IMR-90 (cell line): ENCODE measurements at regions not wholly inside any gene's neighbourhood (a gene's known extent, or its start where the extent isn't known, plus 50 kb on each side); places are given as distances from the start of the nearest gene placed in this dataset.

ENCODE experiments used
- ATAC-seq: fragments of 200-7000 bp; cut with Tn5 transposase; 2 replicates; pipeline ENCODE4 v1.9.1; 2020; ENCODE audit warnings: low read depth, mild to moderate bottlenecking, moderate library complexity
- BruUV-seq: library from RNA; stranded (reverse); fragments of 400-500 nt; replicated peaks from 2 replicates; lab custom pipeline; 2021; lab: Mats Ljungman, UMichigan
- CTCF ChIA-PET: fragments of 300-600 bp; formaldehyde crosslinking; extraction: SDS; loops from one replicate; lab custom pipeline; 2021; ENCODE audit warnings: antibody characterized with exemption; lab: Yijun Ruan, JAX
- POLR2A ChIA-PET: fragments of 300-600 bp; sonication (Branson Sonifier 250); formaldehyde crosslinking; loops from one replicate; lab custom pipeline; 2022; ENCODE audit warnings: antibody characterized with exemption; ENCODE audit not compliant: unreplicated experiment; lab: Charles Lee
- DNase-seq: peaks from one replicate; pipeline ENCODE4 v3.0.0; 2013
- H2AFZ ChIP-seq: replicated peaks from 2 replicates; pipeline ENCODE3; 2013; ENCODE audit warnings: low read length, mild to moderate bottlenecking; ENCODE audit not compliant: poor library complexity
- H2AK5ac ChIP-seq: 2 replicates; pipeline ENCODE4 v1.6.1; 2013; ENCODE audit warnings: low read depth, low read length, inconsistent platforms
- H2AK9ac ChIP-seq: replicated peaks from 2 replicates; pipeline ENCODE3; 2013; ENCODE audit warnings: mild to moderate bottlenecking, low read depth, low read length, moderate library complexity; ENCODE audit not compliant: poor library complexity
- H2BK120ac ChIP-seq: 2 replicates; pipeline ENCODE4 v1.6.1; 2013; ENCODE audit warnings: low read depth, low read length, inconsistent platforms
- H2BK15ac ChIP-seq: 3 replicates; pipeline ENCODE4 v1.6.1; 2013; ENCODE audit warnings: low read depth, low read length, inconsistent platforms
- H2BK20ac ChIP-seq: 2 replicates; pipeline ENCODE4 v1.6.1; 2013; ENCODE audit warnings: low read depth, mild to moderate bottlenecking, inconsistent platforms, low read length, moderate library complexity
- H2BK5ac ChIP-seq: 2 replicates; pipeline ENCODE4 v1.6.1; 2013; ENCODE audit warnings: mild to moderate bottlenecking, low read depth, low read length, inconsistent platforms; ENCODE audit not compliant: poor library complexity, severe bottlenecking
- H3K14ac ChIP-seq: replicated peaks from 2 replicates; pipeline ENCODE4 v1.6.1; 2013; ENCODE audit warnings: low read depth, low read length, inconsistent platforms
- H3K18ac ChIP-seq: 2 replicates; pipeline ENCODE4 v1.6.1; 2013; ENCODE audit warnings: low read depth, low read length, control low read depth
- H3K23ac ChIP-seq: 2 replicates; pipeline ENCODE4 v1.6.1; 2013; ENCODE audit warnings: low read depth, low read length, inconsistent platforms
- H3K27ac ChIP-seq: 2 replicates; pipeline ENCODE4 v1.5.1; 2013; ENCODE audit warnings: mild to moderate bottlenecking, control low read depth, low read length; ENCODE audit not compliant: insufficient read depth
- H3K27me3 ChIP-seq: 2 replicates; pipeline ENCODE4 v1.6.1; 2013; ENCODE audit warnings: low read length; ENCODE audit not compliant: control insufficient read depth, insufficient read depth
- H3K36me3 ChIP-seq: 2 replicates; pipeline ENCODE4 v1.6.1; 2013; ENCODE audit warnings: low read length, mixed read lengths; ENCODE audit not compliant: control insufficient read depth, insufficient read depth
- H3K4ac ChIP-seq: 2 replicates; pipeline ENCODE4 v1.6.1; 2013; ENCODE audit warnings: low read depth, low read length, inconsistent platforms
- H3K4me1 ChIP-seq: 2 replicates; pipeline ENCODE4 v1.6.1; 2013; ENCODE audit warnings: low read length, mixed read lengths; ENCODE audit not compliant: control insufficient read depth, insufficient read depth
- H3K4me2 ChIP-seq: 2 replicates; pipeline ENCODE4 v1.6.1; 2013; ENCODE audit warnings: low read depth, mild to moderate bottlenecking, control low read depth, low read length, moderate library complexity
- H3K4me3 ChIP-seq: 2 replicates; pipeline ENCODE4 v1.5.1; 2013; ENCODE audit warnings: low read depth, mild to moderate bottlenecking, control low read depth, low read length, moderate library complexity; ENCODE audit not compliant: insufficient read depth
- H3K56ac ChIP-seq: 2 replicates; pipeline ENCODE4 v1.6.1; 2013; ENCODE audit warnings: low read length, inconsistent platforms; ENCODE audit not compliant: insufficient read depth; ENCODE audit errors: extremely low read depth
- H3K79me1 ChIP-seq, 2 experiments: 2 replicates each; pipeline ENCODE4 v1.6.1; 2013; ENCODE audit warnings: low read length in 2 of 2, inconsistent platforms in 1 of 2, low read depth in 1 of 2
- H3K9ac ChIP-seq: 2 replicates; pipeline ENCODE4 v1.6.1; 2013; ENCODE audit warnings: low read depth, low read length, control low read depth
- H3K9me1 ChIP-seq: 2 replicates; pipeline ENCODE4 v1.6.1; 2013; ENCODE audit warnings: low read length, inconsistent platforms; ENCODE audit not compliant: insufficient read depth
- H3K9me3 ChIP-seq: 2 replicates; pipeline ENCODE4 v1.6.1; 2013; ENCODE audit warnings: low read length; ENCODE audit not compliant: control insufficient read depth, insufficient read depth
- H4K20me1 ChIP-seq: 2 replicates; pipeline ENCODE4 v1.6.1; 2013; ENCODE audit warnings: low read length, inconsistent platforms; ENCODE audit not compliant: insufficient read depth
- H4K5ac ChIP-seq: 2 replicates; pipeline ENCODE4 v1.6.1; 2013; ENCODE audit warnings: mild to moderate bottlenecking, low read depth, low read length, control low read depth
- H4K8ac ChIP-seq, 2 experiments: 2 replicates each; pipeline ENCODE4 v1.6.1; 2013; ENCODE audit warnings: low read depth in 2 of 2, low read length in 2 of 2, control low read depth in 1 of 2, inconsistent platforms in 1 of 2
- H4K91ac ChIP-seq: 2 replicates; pipeline ENCODE4 v1.6.1; 2013; ENCODE audit warnings: low read depth, low read length, inconsistent platforms; ENCODE audit not compliant: insufficient read depth
- CHD1 ChIP-seq: IDR thresholded peaks from 2 replicates; pipeline ENCODE4 v1.6.1; 2012; ENCODE audit warnings: low read depth, low read length, improper control_type of control experiment
- ELK1 ChIP-seq: fragments of 150-350 bp; IDR thresholded peaks from 2 replicates; pipeline ENCODE4 v1.6.1; 2016; ENCODE audit warnings: low read depth, mild to moderate bottlenecking, low read length, moderate library complexity, borderline replicate concordance
- MAFK ChIP-seq: IDR thresholded peaks from 2 replicates; pipeline ENCODE4 v1.6.1; 2012; ENCODE audit warnings: low read depth, low read length, improper control_type of control experiment
- MXI1 ChIP-seq: IDR thresholded peaks from 2 replicates; pipeline ENCODE4 v1.6.1; 2012; ENCODE audit warnings: low read depth, mild to moderate bottlenecking, low read length, moderate library complexity, borderline replicate concordance
- NFE2L2 ChIP-seq: fragments of 150-350 bp; IDR thresholded peaks from 2 replicates; pipeline ENCODE4 v1.6.1; 2016; ENCODE audit warnings: low read depth, mild to moderate bottlenecking, low read length
- POLR2A ChIP-seq: IDR thresholded peaks from 2 replicates; pipeline ENCODE4 v1.6.1; 2012; ENCODE audit warnings: mild to moderate bottlenecking, low read depth, low read length
- RAD21 ChIP-seq: IDR thresholded peaks from 2 replicates; pipeline ENCODE4 v1.6.1; 2012; ENCODE audit warnings: low read length, improper control_type of control experiment
- RCOR1 ChIP-seq: IDR thresholded peaks from 2 replicates; pipeline ENCODE4 v1.6.1; 2012; ENCODE audit warnings: mild to moderate bottlenecking, low read length, improper control_type of control experiment; ENCODE audit not compliant: insufficient replicate concordance
- WGBS, 2 experiments: methylation state at CpG; one replicate each; pipeline versions ENCODE4 v1.1.5 to v1.1.7; 2013; ENCODE audit warnings: missing lambda C conversion rate in 2 of 2; ENCODE audit not compliant: insufficient read length in 1 of 2; ENCODE audit errors: extremely low coverage in 2 of 2; 5-methylcytosine and 5-hydroxymethylcytosine counted together
- dilution Hi-C: fragments of 300-500 bp; cut with HindIII; formaldehyde crosslinking; loops from one replicate; pipeline ENCODE4 v1.14.3; 2018; ENCODE audit warnings: low sequenced_read_pairs; ENCODE audit not compliant: unreplicated experiment
- in situ Hi-C: fragments of 300-500 bp; cut with MboI; formaldehyde crosslinking; loops from 3 replicates; pipeline ENCODE4 v1.14.3; 2019; ENCODE audit warnings: low sequenced_read_pairs, inconsistent platforms, mixed read lengths
- intact Hi-C: fragments of 100-400 bp; cut with micrococcal nuclease; formaldehyde crosslinking; loops from 2 replicates; pipeline ENCODE4 v1.10.0; 2022

DNA sequence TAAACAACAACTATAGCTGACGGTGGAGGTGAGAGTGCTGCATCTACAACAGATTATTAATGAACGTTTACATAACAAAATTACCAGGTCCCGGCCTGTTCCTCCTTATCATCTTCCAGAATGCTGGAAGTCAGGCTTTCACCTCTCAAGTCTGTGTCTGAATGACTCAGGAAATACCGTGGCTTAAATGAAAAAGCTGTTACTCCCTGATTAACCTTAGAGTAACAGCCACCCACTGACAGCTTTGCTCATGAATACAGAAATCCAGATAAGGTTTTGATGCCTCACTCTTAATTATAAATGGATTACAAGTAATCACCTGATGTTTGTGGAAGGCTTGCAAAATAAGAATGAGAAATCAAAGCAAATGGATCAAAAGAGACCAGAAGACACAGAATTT, 885.3 kb upstream of the CELF4 start:
- Histone ChIP-seq H3K79me1 (no peaks in the 10 kb centered on the region), H3K14ac (no peak overlapping the region), H4K8ac (no peak overlapping the region), H3K4ac (no peak overlapping the region), H2AFZ (no peak overlapping the region), H3K9ac (no peak overlapping the region), H3K23ac (no peak overlapping the region), H3K4me1 (no peaks in the 10 kb centered on the region), H3K9me1 (no peaks in the 10 kb centered on the region), H3K36me3 (no peaks in the 10 kb centered on the region), H4K91ac (no peak overlapping the region), H3K27ac (no peak overlapping the region), H3K4me2 (no peak overlapping the region), H4K5ac (no peak overlapping the region), H3K27me3 (no peaks in the 10 kb centered on the region), H2BK5ac (no peak overlapping the region), H3K4me3 (no peak overlapping the region), H3K18ac (no peak overlapping the region), H3K56ac (no peak overlapping the region), H2BK120ac (no peak overlapping the region), H3K9me3 (peaks cover 6% of the 10 kb centered on the region), H2AK5ac (no peak overlapping the region), H2BK20ac (no peak overlapping the region), H4K20me1 (no peaks in the 10 kb centered on the region), H2BK15ac (no peak overlapping the region), H2AK9ac (no peak overlapping the region)
- intact Hi-C loops = no loop called here
- ChIA-PET CTCF (no interaction called here), POLR2A (no interaction called here)
- no peak for TF ChIP-seq MAFK
- no peak for TF ChIP-seq CHD1
- TF ChIP-seq NFE2L2 = no peak
- TF ChIP-seq POLR2A = no peak
- no peak for TF ChIP-seq MXI1
- TF ChIP-seq ELK1 = no peak
- no peak for TF ChIP-seq RAD21
- no peak for TF ChIP-seq RCOR1
- ATAC-seq (no peak), DNase-seq (no peak)
- in situ Hi-C loops = no loop called here
- 16% methylated on average over 3 of the region's 4 CpGs; no CpG with 5 or more reads in 1 of the 2 experiments for WGBS, 2 experiments
- dilution Hi-C loops = no loop called here
- no TSS peak for BruUV-seq
